HG03095 (cell line): ENCODE measurements at regions not wholly inside any gene's neighbourhood (a gene's known extent, or its start where the extent isn't known, plus 50 kb on each side); places are given as distances from the start of the nearest gene placed in this dataset.

Source experiments
- ATAC-seq: cut with Tn5 transposase; IDR thresholded peaks from one replicate; pipeline ENCODE4 v1.9.1; 2021; ENCODE audit warnings: moderate library complexity; ENCODE audit not compliant: unreplicated experiment

DNA sequence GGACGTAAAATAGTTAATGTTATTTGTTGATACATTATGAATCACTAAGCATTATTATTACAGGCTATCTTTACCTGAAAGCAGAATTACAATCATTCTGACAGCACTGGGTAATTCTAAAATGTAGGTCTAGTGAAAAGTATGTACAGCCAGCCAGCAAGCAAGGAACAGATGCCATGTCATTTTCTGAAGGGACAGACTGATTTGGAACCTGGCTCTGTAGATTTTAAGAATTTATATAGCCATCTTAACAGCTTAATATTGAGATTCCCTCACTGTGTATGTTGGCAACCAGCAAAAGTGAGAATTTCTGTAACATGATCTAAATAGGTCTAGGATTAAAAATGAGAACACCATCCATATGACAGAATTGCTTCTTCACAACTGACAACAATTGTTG lies 359.4 kb downstream of the ZIC4 start:
- no peak for ATAC-seq

DNA sequence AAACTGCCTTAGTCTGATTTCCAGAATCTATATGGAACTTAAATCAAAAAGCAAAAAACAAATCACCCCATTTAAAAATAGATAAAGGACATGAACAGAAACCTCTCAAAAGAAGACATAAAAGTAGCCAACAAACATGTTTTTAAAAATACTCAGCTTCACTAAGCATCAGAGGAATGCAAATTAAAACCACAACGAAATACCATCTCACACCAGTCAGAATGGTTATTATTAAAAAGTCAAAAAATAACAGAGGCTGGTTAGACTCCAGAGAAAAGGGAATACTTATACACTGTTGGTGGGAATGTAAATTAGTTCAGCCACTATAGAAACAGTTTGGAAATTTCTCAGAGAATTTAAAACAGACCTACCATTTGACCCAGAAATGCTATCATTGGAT lies 367.9 kb downstream of the ZIC4 start:
- ATAC-seq = no peak

DNA sequence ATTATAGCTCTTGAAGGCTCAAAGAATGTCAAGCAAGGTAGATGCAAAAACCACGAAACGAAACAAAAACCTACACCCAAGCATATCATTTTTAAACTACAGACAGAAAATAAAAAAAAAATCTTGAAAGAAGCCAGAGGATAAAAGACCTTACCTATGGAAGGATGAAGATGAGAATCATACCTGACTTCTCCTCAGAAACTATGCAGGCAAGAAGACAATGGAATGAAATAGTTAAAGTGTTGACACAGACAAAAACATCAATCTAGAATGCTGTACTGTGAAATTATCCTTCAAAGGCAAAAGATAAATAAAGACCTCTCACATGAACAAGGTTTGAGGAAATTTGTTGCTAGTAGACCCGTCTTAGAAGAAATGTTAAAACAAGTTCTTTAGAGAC lies 372.0 kb downstream of the ZIC4 start:
- ATAC-seq = no peak

DNA sequence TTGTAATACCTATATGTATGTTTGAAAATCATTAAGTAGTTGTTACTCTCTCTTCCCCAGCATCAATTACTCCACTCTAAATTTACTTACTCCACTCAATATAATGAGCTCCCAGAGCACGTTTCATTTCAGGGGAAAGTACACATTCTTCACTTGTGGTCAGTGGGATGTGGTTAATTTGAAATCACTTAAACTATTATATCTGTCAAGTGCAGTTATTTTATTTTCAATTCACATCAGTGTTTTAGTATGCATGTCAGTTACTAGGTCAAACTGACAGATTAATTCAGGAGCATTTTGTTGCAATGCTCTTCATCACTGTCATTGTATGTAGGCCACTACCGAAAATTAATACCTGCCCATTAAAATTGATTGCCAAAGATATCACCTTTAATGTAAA lies 376.1 kb downstream of the ZIC4 start:
- no peak for ATAC-seq

DNA sequence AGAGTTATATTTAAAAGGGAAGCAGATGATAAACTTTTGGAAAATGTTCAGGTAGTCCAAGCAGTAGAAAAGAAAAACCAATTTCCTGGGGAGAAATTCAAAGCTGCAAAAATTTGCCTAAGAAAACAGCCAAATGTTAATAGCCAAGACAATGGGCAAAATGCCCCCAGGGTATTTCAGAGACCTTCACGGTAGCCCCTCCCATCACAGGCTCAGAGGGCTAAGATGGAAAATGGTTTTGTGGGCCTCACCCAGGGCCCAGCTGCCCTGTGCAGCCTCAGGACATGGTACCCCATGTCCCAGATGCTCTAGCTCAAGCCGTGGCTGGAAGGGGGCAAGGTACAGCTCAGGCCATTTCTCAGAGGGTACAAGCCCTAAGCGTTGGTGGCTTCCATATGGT lies 391.0 kb downstream of the ZIC4 start:
- ATAC-seq = no peak

DNA sequence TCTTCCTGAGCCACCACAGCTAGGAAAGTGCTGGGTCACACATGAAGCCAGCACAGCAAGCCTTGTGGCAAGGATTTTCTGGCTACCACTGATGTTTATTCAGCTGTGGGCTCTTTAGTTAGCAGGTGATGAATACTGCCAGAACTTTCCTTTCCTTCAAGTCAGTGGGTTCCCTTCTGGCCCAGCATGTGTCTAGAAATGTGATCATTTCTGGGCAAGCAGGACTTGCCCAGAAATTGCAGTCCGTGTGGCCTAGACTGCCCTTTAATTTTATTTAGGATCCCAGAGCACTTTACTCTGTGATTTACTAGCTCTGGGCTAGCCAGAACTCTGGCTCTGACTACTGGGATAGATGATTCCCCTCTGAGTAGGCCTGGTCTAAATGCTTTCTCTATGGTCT lies 397.5 kb downstream of the ZIC4 start:
- ATAC-seq = no peak

DNA sequence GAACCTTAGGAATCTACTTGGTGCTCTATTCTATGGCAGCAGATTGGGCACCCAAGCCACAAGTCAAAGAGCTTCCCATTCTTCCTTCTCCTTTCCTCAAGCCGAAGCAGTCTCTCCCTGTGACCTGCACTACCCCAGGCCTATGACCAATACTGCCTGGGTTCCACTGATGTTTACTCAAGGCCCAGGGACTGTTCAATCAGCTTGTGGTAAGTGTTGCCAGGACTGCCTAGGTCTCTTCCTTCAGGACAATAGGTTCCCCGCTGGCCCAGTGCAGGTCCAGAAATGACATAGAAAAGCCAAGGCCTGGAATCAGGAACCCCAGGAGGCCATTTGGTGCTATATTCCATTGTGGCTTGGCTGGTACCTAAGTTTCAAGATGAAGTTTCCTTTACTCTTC lies 397.9 kb downstream of the ZIC4 start:
- ATAC-seq = no peak

DNA sequence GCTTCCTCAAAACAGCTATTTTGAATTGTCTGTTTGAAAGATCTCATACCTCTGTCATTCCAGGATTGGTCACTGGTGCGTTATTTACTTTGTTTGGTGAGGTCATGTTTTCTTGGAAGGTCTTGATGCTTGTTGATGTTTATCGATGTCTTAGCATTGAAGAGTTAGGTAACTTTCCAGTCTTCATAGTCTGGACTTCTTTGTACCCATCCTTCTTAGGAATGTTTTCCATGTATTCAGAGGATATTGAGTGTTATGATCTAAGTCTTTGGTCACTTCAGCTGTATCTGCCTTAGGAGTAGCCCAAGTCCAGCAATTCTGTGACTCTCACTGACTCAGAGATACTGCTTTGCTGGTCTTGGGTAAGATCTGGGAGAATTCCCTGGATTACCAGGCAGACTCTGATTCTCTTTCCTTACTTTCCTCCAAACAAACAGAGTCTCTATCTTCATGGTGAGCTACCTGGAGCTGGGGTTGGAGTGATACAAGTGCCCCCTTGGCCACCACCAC lies 398.6 kb downstream of the ZIC4 start:
- no peak for ATAC-seq

DNA sequence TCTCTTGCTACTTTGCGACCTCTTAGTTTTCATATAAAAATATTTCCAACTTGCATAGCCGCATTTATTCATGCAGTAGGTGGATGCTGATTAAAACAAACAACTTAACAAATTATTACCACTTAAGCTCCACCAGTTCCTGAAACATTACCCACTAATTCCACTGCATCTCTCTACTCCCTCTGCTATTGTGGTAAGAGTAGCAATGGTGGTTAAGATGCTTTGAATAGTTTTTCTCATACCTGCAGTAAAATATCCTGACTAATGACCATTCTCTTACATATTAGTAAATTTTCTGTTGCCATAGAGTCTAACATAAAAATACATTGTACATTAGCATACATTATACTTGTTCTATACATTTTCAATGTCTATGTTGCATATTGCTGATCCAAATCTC lies 397.6 kb upstream of the PLSCR5 start:
- no peak for ATAC-seq

DNA sequence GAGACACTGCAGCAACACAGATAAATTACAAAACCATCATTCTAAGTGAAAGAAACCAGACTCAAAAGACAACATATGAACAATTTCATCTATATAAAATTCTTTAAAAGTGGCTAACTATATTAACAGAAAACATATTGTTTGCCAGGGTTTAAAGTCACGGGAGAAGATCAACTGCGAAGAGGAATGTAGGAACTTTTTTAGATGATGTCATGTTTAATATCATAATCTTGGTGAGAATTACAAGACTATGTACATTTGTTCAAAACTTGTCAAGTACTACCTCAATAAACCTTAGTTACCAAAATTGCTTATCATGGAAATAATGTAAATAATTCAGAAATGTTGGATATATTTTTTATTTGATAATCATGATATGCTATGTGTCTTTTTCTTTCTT lies 395.1 kb upstream of the PLSCR5 start:
- no peak for ATAC-seq

DNA sequence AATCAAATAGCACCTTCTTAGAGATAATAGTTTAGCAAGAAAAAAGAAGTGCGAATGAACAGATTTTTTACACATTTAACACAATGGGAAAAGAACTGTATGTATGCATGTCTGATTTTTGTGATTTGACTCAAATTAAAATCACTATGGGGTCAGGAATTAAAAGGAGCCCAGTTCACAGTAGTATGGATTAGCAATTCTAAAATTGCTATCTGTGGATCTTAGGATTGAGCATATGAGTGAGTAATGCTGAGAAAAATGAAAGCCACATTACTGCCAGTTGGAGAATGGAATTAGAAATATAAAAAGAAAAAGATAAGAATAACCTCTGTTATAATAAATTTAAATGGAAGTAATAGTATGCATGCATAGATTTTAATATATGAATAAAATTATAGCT lies 386.8 kb upstream of the PLSCR5 start:
- ATAC-seq = no peak

DNA sequence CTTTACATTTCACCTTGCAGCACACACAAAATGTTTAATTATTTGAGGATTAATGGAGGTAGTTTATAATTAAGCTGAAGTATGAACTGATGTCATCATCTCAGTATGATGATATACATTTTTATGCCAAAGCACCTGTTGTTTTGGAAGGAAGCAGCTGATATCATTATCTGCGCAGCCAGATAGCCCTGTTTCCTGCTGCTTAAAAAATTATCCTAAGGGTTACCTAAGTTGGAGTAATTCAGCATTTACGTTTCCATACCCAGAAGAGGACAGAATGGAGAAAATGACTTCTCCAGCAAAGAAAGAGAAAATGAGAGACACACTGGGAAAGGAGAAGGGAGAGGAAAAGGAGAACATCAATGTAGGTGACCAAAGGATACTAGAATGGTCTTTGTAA lies 370.3 kb upstream of the PLSCR5 start:
- no peak for ATAC-seq

DNA sequence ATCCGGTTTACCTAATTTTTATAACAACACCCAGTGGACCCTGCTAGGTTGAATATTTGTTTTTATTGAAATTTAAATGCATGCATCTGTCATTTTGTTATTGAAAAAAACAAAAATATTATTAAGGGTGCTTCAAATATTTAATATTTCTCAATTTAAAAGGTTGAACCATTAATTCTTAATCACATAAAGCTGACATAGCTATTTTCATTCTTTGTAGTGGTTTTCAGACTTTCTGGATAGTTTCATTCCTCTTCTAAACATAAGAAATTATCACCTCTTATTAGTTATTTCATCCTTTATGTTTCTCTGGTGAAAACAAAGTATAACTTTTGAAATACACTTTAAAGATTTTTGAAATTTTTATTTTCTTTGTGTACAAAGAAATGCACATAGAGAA lies 369.9 kb upstream of the PLSCR5 start:
- no peak for ATAC-seq

DNA sequence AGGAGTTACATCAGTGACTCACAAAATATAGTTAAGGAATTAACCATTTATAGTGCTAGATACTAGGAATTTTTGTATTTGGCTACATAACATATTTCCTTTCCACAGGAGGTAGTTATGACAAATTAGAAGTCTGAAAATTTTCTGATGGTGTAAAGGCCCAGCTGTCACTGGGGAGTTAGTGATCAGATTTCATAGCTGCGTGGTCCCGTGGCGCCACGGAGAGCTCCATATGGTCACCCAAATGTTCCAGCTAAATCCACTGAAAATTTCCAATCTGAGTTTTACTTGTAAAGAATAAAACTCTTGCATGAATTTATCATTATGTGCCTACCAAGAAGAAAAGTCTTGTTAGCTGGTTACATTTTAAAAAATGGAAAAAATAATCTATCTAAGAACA lies 368.9 kb upstream of the PLSCR5 start:
- ATAC-seq = no peak

DNA sequence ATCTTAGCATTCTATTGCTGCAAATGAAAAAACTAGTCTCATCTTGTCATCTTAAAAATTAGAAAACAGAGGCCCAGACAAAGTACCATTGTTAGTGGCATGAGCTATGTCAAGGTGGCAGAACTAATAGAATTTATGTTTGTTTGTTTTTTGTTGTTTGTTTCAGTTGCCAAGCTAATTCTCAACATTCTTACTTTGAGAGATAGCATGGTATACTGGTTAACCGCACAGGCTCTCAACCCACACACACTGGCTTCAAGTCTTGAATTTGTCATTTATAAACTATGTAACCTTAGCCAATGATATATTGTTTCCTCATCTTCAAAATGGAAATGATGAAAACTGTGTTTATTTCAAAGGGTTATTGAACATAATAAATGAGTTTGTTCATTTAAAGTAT lies 367.6 kb upstream of the PLSCR5 start:
- ATAC-seq = no peak

DNA sequence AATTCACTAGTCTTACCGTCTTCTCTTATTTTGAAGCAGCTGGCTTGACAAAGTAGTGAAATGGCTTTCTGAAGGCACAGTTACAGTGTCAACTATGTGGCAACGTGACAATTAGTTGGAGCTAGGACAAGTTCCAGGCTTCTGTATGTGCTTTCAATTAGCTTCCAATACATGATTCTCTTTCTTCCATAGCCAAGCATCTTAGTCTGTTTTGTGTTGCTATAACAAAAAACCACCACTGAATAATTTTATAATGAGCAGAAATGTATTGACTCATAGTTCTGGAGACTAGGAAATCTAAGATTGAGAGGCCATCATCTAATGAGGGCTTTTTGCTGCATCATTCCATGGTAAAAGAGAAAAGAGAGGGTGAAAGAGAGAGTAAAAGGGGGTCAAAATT lies 365.1 kb upstream of the PLSCR5 start:
- no peak for ATAC-seq

DNA sequence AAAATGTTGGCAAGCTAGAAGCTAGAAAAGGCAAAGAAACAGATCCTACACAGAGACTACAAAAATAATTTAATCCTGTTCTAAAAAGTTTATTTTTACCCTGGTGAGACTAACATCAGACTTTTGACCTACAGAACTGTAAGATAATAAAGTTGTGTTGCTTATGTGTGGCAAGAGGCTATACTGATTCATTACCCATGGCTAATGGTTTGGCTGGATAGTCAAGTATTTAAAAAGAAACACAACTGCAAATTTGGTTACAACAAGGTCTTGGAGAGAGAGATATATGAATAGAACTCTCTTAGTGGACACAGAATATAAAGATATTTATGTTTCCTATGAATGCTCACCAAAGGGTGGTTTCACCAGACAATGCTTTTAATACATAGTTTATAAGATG lies 364.2 kb upstream of the PLSCR5 start:
- no peak for ATAC-seq

DNA sequence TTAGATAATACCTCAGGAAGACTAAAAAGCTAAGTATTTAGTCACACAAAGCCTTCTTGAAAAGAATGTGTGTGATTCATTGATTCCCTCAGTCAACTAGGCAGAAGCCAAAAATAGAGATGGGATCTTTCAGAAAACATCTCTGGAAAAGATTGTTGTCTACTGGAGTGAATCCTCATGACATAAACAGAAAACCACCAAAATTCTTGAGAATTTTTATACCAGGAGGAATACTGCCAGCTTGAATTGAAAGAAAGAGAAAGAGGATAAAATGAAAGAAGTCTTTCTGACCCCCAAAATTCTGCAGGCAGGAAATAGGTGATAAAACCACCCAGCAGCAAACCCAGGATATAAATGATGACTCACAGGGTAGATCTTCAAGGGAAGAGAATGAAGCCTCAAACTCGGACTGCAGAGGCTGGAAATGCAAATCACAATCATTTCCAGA lies 363.1 kb upstream of the PLSCR5 start:
- no peak for ATAC-seq

DNA sequence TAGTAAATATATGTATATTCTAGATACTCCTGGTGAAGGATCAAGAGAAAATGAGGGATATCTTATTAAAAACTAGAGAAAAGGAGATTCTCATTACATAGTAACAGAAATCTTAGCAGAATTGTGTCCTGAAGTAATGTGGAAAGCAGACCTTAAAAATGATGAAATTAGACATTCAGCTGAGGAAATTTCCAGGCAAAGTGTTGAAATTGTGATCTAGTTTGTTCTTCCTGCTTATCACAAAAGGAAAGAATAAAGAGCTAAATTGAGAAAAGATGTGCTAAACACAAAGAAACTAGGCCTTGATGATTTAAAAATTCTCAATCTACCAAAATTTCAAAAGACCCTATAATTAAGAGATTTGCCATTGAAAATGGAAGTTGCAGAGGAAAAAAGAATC lies 362.6 kb upstream of the PLSCR5 start:
- no peak for ATAC-seq

DNA sequence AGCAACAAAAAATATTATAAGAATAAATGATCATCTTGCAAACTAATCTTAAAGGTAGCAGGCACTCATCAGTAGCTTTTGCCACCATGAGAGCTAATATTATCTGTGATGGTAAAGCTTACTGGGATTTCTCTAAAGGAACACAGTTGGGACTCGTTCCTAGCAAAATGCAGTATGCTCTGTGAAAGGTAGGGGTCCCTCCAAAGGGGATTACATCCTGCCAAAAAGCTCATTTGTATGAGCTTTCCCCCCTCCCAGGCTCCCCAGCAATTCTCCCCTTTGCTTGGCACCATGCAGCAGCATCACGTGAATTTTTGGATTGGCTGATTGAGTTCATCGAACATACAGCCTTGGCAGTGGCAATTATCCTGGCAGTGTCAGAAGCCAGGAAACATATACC lies 361.0 kb upstream of the PLSCR5 start:
- ATAC-seq = no peak

DNA sequence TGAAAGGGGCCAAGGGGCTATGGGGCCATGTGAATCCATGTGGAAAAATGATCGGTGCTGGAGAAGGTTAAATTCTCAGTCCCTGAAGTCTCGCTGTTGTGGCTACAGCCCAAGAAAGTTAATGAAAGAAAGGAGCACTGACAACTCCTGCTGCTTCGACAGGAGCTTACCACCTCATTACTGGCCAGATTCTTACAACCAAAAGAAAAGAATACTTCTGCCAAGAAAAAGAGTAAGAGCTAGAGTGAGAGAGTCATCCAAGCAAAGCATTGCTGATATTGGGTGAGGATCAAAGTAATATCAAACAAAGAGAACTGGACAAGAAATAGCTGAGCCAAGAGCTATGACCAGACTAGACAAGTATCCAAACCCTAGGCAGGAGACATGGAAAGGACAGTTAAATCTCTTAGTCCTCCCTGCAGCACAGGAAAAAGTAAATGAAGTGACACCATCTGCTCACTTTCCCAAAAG lies 348.4 kb upstream of the PLSCR5 start:
- no peak for ATAC-seq

DNA sequence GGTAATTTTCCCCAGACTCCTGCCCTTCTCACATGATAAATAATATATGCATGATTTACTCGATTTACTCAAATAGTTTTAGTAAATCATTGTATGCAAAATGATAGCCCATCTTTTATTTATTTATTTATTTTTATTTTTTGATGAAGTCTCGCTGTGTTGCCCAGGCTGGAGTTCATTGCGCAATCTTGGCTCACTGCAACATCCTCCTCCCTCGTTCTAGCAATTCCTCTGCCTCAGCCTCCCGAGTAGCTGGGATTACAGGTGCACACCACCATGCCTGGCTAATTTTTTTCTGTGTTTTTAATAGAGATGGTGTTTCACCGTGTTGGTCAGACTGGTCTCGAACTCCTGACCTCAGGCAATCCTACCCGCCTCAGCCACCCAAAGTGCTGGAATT lies 343.8 kb upstream of the PLSCR5 start:
- ATAC-seq = no peak

DNA sequence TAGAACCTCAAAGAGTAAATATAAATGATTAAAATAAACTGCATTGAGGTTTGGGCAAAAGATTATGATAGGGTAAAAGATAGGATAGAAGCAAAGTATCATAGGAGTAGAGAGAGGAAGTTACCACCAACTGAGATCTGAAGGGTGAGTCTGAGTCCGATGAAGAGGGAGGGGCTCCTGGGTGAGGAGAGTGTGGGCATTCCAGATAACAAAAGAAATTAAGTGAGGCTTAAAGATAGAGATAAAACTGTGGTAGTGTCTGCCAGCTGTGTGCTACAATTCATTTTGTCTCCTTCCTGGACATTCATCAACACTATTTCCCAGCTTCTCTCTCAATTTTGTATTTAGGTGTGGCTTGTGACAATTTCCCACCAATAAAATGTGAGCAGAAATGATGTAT lies 343.0 kb upstream of the PLSCR5 start:
- no peak for ATAC-seq

DNA sequence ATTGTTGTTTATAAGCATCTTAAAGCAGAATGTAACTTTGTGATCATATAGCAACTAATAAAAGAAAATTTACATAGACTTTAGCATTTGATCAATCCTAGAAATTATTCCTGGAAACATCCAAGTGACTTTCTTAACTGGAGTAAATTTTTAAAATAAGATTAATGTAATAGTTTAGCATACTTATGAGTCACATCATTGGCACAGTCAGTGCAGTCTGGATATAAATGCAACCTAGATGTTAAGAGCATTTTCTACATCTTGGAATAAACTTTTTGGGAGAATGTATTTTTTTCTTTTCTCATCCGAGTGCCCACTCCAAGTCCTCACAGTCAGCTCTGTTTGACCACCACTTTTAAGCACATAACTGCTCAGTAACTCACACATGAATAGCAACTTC lies 324.6 kb upstream of the PLSCR5 start:
- no peak for ATAC-seq
